ENCODE measurements at regions not wholly inside any gene's neighbourhood (a gene's known extent, or its start where the extent isn't known, plus 50 kb on each side); places are given as distances from the start of the nearest gene placed in this dataset.
"Not testable (repeated sequence)": the region's sequence is repeated elsewhere in the genome, so short reads cannot be mapped to it uniquely, and the experiment has no call there.

DNA sequence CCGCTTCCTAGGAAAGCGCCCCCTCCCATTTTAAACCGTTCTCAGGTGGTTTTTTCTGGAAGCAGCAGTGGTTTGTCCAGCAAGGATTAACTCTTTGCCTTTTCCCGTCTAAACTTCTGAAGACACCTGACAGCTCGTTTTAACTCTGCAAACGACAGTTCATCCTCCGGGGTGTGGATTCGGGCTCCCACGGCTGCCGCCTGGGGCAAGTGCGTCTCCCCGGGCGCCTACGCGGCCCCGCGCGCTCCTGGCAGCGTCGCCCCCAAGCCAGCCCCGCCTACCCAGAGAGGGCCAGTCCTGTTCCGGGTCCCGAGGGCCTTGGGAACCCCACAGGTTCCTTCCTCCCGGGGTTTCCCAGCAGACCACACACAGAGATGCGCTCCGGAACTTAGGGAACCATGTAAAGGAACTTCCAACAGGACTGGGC, 54.4 kb downstream of the PRR18 start:
- no peak for DNase-seq

DNA sequence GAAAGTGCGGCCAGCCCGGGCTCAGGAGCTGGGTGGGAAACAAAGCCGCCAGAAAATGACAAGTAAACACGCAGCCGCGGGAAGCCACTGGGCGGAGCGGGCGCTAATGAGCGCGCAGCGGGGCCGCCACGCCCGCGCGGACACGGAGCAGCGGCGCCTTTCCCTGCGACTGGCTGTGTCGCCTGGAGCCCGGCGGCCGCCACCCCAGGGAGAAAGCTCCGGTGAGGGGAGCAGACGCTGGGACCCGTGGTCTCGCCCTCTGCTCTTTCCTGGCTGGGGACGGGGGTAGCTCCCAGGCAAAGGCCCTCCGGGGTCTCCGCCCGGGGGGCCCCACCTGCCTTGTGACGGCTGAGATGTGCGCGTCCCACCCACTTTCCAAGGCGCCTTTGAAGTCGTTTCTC, 54.9 kb downstream of the PRR18 start:
- DNase-seq: peak; percentile 7

- no peak for DNase-seq
Measured at GRCh38 chr6:166252601-166253000, 55.6 kb downstream of the PRR18 start.

- no peak for DNase-seq
Measured at GRCh38 chr6:166251655-166252054, 56.5 kb downstream of the PRR18 start.

- DNase-seq: no peak
Measured at GRCh38 chr6:166251211-166251610, 57.0 kb downstream of the PRR18 start.

GRCh38 chr6:166249061-166249785, 59.0 kb downstream of the PRR18 start:
- DNase-seq: not testable (repeated sequence)

- DNase-seq: no peak
Measured at GRCh38 chr6:166245148-166245547, 63.0 kb downstream of the PRR18 start.

- DNase-seq: no peak
Measured at GRCh38 chr6:166244353-166245045, 63.7 kb downstream of the PRR18 start.

DNA sequence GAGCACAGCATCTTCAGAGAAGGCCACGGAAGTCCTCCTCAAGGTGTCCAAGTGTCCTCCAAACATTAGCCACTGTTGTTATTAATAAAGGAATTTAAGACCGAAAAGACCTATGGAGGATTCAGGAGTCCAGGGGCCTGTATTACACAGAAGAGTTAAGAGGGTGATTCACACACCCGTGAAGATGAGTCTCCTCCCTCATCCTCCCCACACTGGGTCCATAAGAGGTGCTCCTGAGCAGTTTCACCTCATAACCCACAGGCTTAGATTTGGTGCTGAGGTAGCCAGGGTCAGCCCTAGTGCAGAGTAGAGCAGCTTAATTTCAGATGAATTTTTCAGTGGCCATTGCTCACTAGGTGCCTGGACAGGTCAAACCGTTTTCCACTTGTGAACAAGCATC, 65.3 kb downstream of the PRR18 start:
- DNase-seq: no peak

- DNase-seq: no peak
Measured at GRCh38 chr6:166241974-166242373, 66.2 kb downstream of the PRR18 start.

- DNase-seq: no peak
Measured at GRCh38 chr6:166240889-166241288, 67.3 kb downstream of the PRR18 start.

DNA sequence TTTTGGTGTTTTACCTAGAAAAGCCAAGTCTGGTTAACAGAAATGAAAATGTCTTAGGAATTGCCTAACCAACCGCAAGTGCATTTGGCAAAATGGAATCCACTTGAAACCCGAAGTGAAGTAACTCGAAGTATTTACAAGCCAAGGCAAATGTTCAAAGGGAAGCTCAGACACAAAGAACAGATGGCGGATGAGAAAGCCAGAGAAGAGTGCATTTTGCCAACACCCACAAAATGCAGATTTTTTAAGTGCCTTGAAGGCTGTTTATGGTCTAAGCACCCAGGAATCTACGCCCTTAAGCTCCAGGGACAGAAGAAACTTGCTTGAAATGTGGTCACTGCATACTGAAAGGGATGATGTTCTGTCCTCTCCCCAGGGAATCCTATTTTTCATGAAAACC, 70.0 kb upstream of the TBXT start:
- DNase-seq: no peak

DNA sequence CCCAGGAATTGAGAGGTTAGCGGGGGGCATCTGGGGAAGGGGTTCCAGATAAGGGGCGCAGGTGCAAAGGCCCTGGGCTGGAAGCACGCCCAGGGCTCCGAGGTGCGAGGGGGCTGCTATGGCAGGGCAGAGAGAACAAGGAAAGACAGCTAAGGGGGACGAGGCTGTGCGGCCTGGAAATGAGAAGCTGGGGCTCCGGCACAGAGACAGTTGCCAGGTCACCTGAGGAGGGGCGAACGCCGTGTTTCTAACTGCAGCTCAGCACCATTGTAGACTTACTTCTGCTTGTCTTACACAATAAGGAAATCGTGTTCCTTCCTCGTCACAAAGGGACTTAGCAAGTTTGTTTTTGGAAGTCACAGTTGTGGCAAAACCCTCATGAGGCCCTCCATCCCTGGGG, 68.9 kb upstream of the TBXT start:
- no peak for DNase-seq

- DNase-seq: no peak
Measured at GRCh38 chr6:166235666-166236292, 68.1 kb upstream of the TBXT start.

DNA sequence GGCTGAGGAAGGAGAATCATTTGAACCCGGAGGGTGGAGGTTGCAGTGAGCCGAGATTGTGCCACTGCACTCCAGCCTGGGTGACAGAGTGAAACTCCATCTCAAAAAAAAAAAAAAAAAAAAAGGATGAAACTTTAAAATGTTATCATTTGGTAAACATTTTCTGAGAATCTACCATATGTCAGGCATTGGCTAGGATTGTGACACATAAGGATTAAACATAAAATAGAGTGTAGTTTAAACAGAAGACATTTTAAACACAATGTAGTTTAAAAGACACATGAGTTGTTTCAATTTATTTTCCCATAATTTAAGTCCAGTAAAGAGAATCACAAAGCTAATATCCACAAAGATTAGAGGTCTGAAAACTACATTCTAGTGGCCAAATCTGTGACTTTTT, 63.5 kb upstream of the TBXT start:
- not testable (repeated sequence) for DNase-seq

GRCh38 chr6:166228839-166229528, 61.3 kb upstream of the TBXT start:
- DNase-seq: no peak

DNA sequence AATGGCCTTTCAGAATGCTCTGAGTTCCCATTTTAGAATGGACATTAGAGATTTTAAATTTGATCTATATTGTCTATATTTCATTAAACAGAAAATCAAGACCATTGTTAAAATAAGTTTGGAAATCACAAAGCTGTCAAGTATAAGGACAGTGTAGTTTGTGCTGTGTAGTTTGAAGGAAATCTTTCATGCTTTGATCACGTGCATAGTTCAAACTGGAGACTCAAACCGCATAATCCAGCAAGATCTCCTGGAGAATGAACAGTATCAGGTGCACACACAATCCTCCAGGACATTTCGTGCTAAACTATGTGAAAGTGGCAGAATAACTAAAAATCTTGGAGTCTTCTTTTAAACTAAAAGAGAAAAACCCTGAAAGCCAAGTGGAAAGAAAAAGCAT, 60.8 kb upstream of the TBXT start:
- DNase-seq: no peak

DNA sequence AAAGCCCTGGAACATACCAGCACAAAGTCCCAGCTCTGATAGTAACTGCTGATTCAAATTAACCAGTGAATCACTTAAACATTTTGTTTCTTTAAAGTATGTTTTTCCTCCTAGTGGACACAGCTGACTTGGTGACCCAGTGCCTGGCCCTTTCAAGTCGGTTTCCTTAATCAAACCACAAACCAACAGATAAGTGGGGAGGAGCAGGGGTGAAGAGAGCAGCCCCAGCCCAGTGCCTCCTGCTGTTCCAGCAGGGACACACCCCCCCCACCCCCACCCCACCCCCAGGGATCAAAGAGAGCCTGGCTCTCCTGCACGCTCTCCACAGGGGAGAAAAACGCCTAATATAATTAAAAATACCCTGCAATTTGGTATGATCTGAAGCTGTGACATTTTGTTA, 55.4 kb upstream of the TBXT start:
- DNase-seq: no peak

GRCh38 chr6:166222631-166223030, 55.0 kb upstream of the TBXT start:
- no peak for DNase-seq

DNA sequence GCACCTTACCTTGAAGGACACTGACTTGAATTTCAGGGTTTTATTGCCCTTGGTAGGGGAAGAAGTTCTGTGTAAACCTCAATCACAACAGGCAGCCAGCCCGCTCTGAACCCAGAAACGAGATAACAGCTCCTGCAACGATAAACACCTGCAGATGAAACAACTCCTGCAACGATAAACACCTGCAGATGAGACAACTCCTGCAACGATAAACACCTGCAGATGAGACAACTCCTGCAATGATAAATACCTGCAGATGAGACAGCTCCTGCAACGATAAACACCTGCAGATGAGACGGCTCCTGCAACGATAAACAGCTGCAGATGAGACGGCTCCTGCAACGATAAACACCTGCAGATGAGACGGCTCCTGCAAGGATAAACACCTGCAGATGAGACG, 54.0 kb upstream of the TBXT start:
- DNase-seq: no peak

- DNase-seq: no peak
Measured at GRCh38 chr6:166221040-166221439, 53.4 kb upstream of the TBXT start.
